GM12892 (cell line): ENCODE measurements at regions not wholly inside any gene's neighbourhood (a gene's known extent, or its start where the extent isn't known, plus 50 kb on each side); places are given as distances from the start of the nearest gene placed in this dataset.

Experiments used
- POLR2A ChIP-seq: IDR thresholded peaks from 2 replicates; pipeline ENCODE4 v1.6.1; 2011; ENCODE audit warnings: low read depth, low read length, control low read depth
- POLR2AphosphoS5 ChIP-seq: IDR thresholded peaks from 2 replicates; pipeline ENCODE4 v1.6.1; 2011; ENCODE audit warnings: low read depth, low read length, control low read depth
- TAF1 ChIP-seq: IDR thresholded peaks from 2 replicates; pipeline ENCODE4 v1.6.1; 2011; ENCODE audit warnings: low read depth, mild to moderate bottlenecking, control low read depth, low read length, borderline replicate concordance

- TF ChIP-seq POLR2AphosphoS5 = no peak
- no peak for TF ChIP-seq POLR2A
- no peak for TF ChIP-seq TAF1
Measured at GRCh38 chr12:92038476-92038875, 107.2 kb downstream of the BTG1 start.
